KMS-11 (cell line): ENCODE measurements at regions not wholly inside any gene's neighbourhood (a gene's known extent, or its start where the extent isn't known, plus 50 kb on each side); places are given as distances from the start of the nearest gene placed in this dataset.

Experiments
- H2AFZ ChIP-seq: fragments of 200-600 bp; sonication (generic); 2 replicates; pipeline ENCODE4 v1.6.1; 2016; ENCODE audit warnings: antibody characterized with exemption, mixed run types, low read depth
- H3K27ac ChIP-seq: fragments of 200-600 bp; sonication (generic); 2 replicates; pipeline ENCODE4 v1.6.1; 2016; ENCODE audit warnings: mild to moderate bottlenecking, mixed run types
- H3K27me3 ChIP-seq: fragments of 200-600 bp; sonication (generic); 2 replicates; pipeline ENCODE4 v1.6.1; 2017; ENCODE audit warnings: mild to moderate bottlenecking, low read depth, mixed run types, moderate library complexity; ENCODE audit not compliant: insufficient read depth
- H3K36me3 ChIP-seq: fragments of 200-600 bp; sonication (generic); 2 replicates; pipeline ENCODE4 v1.6.1; 2017; ENCODE audit warnings: mild to moderate bottlenecking, mixed run types; ENCODE audit not compliant: insufficient read depth
- H3K4me1 ChIP-seq: fragments of 200-600 bp; sonication (generic); 2 replicates; pipeline ENCODE4 v1.6.1; 2016; ENCODE audit warnings: mild to moderate bottlenecking, low read depth, mixed run types; ENCODE audit not compliant: poor library complexity, severe bottlenecking
- H3K4me2 ChIP-seq: fragments of 200-600 bp; sonication (generic); 2 replicates; pipeline ENCODE4 v1.7.0; 2016; ENCODE audit warnings: mild to moderate bottlenecking, mixed run types
- H3K4me3 ChIP-seq: fragments of 200-600 bp; sonication (generic); IDR thresholded peaks from 2 replicates; pipeline ENCODE4 v1.6.1; 2017; ENCODE audit warnings: low read depth, low read length, mixed read lengths; ENCODE audit not compliant: insufficient read depth
- H3K79me2 ChIP-seq: fragments of 200-600 bp; sonication (generic); 2 replicates; pipeline ENCODE4 v1.6.1; 2016; ENCODE audit warnings: low read depth, mixed run types; ENCODE audit not compliant: insufficient read depth
- H3K9ac ChIP-seq: fragments of 200-600 bp; sonication (generic); 2 replicates; pipeline ENCODE4 v1.6.1; 2016; ENCODE audit warnings: mild to moderate bottlenecking, mixed run types
- H4K20me1 ChIP-seq: fragments of 200-600 bp; sonication (generic); 2 replicates; pipeline ENCODE4 v1.6.1; 2016; ENCODE audit warnings: mild to moderate bottlenecking, mixed run types; ENCODE audit not compliant: insufficient read depth
- CTCF ChIP-seq: fragments of 200-600 bp; sonication (generic); conservative IDR thresholded peaks from 2 replicates; pipeline ENCODE4 v1.6.1; 2017; ENCODE audit warnings: low read depth, mild to moderate bottlenecking, antibody characterized with exemption, low read length, moderate library complexity, mixed read lengths

DNA sequence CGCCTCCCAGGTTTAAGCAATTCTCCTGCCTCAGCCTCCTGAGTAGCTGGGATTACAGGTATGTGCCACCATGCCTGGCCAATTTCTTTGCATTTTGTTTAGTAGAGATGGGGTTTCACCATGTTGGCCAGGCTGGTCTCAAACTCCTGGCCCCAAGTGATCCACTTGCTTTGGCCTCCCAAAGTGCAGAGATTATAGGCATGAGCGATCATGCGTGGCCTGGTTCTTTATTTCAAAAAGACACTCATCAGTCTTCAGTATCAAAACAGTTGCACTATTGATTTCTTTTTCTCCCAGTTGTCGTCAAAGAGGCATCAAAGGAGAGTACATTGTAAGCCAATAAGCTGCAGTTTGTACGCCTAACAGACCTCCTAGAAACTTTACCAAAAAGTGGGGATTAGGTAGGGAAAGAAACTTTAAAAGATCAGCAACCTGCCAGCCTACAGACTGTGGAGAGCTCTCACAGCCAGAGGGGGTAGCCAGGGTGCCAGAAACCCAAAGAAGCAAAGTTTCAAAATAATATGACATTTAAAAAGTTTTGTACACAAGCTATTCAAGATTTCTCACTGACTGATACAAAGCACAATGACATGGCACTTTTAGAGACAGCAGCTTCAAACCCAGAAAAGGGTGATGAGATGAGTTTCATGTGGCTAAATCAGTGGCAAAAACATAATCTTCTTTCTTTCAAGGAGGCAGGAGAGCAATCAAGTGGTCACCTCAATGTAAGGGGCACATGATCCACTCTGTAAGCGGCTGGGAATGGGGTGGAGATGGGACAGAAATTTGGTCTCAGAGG lies 83.0 kb upstream of the RALY start:
- H3K27me3 ChIP-seq: no peaks in the 10 kb centered on the region
- peak overlapping the region; percentile 25; the same call in 1 of the 2 replicates for H3K9ac ChIP-seq
- H3K4me2 ChIP-seq: peak overlapping the region; percentile 42
- no peaks in the 10 kb centered on the region for H3K36me3 ChIP-seq
- no peaks in the 10 kb centered on the region for H4K20me1 ChIP-seq
- peaks cover 78% of the 10 kb centered on the region for H3K4me1 ChIP-seq
- peak overlapping the region; percentile 45 for H2AFZ ChIP-seq
- TF ChIP-seq CTCF: no peak
- no peak overlapping the region for H3K4me3 ChIP-seq
- no peaks in the 10 kb centered on the region for H3K79me2 ChIP-seq
- H3K27ac ChIP-seq: peak overlapping the region; percentile 49

DNA sequence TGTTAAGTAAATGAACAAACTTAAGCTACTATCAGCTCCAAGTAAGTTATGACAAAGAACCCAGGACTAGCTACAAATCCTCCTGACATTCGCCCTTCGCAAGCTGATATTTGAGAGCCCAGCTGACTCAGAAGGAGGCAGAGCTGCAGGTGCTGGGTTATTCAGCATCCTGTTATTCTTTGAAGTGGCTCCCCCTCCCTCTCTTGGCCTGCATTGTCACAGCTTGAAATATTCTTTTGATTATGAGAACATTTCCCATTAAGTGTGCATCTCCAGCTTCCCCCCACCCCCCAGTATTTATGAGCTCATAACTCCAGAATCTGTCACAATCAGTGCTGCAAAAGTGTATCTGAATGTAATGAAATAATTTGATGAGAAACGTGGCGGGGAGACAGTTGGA lies 78.8 kb upstream of the RALY start:
- TF ChIP-seq CTCF: peak; percentile 42; the same call in 1 of the 2 replicates
- peak overlapping the region; percentile 47 for H3K4me2 ChIP-seq

DNA sequence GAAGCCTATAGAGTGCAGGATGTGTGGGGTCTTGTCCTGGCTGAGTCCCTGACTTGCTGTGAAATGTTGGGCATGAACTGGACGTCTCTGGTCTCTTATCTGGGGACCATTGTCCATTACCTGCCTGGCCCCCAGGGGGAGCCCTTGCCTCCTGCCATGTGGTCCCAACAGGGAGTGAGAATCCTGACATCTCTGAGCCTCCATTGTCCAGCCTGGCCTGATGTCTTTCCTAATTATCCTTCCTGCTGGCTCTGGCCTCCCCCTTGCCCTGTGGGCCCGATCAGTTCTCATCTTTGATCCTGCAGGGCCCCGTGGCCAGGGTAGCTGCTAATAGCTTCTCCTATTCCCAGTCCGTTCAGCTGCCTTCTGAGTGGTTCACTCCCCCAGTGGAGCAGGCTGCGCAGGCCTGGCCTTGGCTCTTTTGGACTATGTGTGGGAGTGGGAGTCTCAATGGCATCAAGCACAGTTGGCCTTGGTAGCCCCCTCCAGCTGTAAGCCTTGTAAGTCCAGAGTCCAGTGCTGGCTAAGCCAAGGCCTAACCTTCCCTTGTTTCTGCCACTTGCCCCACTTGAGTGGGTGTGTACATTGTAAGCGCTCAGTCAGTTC lies 77.9 kb upstream of the RALY start:
- no peaks in the 10 kb centered on the region for H3K36me3 ChIP-seq
- H3K79me2 ChIP-seq: no peaks in the 10 kb centered on the region
- no peaks in the 10 kb centered on the region for H4K20me1 ChIP-seq
- H3K4me3 ChIP-seq: no peak overlapping the region
- H2AFZ ChIP-seq: peak overlapping the region; percentile 9; the same call in 1 of the 2 replicates
- peak overlapping the region; percentile 47; the same call in 1 of the 2 replicates for H3K27ac ChIP-seq
- peak overlapping the region; percentile 76; the same call in 1 of the 2 replicates for H3K4me2 ChIP-seq
- TF ChIP-seq CTCF: peak; percentile 71
- no peak overlapping the region for H3K9ac ChIP-seq
- peaks cover 91% of the 10 kb centered on the region for H3K4me1 ChIP-seq
- H3K27me3 ChIP-seq: no peaks in the 10 kb centered on the region

More for the DNA sequence above, 78.8 kb upstream of the RALY start:
- Histone ChIP-seq H3K36me3 (no peaks in the 10 kb centered on the region), H3K4me3 (no peak overlapping the region), H3K27me3 (no peaks in the 10 kb centered on the region), H3K9ac (no peak overlapping the region), H3K79me2 (no peaks in the 10 kb centered on the region), H4K20me1 (no peaks in the 10 kb centered on the region), H2AFZ (peak overlapping the region; percentile 9; the same call in 1 of the 2 replicates), H3K4me1 (peaks cover 99% of the 10 kb centered on the region), H3K27ac (peak overlapping the region; percentile 47)

- H3K27me3 ChIP-seq: no peaks in the 10 kb centered on the region
- H3K4me1 ChIP-seq: peaks cover 81% of the 10 kb centered on the region
- H2AFZ ChIP-seq: no peak overlapping the region
- no peak for TF ChIP-seq CTCF
- no peak overlapping the region; the same call in 1 of the 2 replicates for H3K27ac ChIP-seq
- peak overlapping the region; percentile 76 for H3K4me2 ChIP-seq
- no peaks in the 10 kb centered on the region for H4K20me1 ChIP-seq
- no peaks in the 10 kb centered on the region for H3K79me2 ChIP-seq
- no peak overlapping the region for H3K9ac ChIP-seq
- no peak overlapping the region for H3K4me3 ChIP-seq
- H3K36me3 ChIP-seq: no peaks in the 10 kb centered on the region
Measured at GRCh38 chr20:33916768-33917167, 76.9 kb upstream of the RALY start.
